NCI-H524 (cell line): ENCODE measurements at regions not wholly inside any gene's neighbourhood (a gene's known extent, or its start where the extent isn't known, plus 50 kb on each side); places are given as distances from the start of the nearest gene placed in this dataset.

Experiments
- DNase-seq, 2 experiments: peaks; one replicate each; lab custom pipeline; 2025; lab: John Stamatoyannopoulos, UW

DNA sequence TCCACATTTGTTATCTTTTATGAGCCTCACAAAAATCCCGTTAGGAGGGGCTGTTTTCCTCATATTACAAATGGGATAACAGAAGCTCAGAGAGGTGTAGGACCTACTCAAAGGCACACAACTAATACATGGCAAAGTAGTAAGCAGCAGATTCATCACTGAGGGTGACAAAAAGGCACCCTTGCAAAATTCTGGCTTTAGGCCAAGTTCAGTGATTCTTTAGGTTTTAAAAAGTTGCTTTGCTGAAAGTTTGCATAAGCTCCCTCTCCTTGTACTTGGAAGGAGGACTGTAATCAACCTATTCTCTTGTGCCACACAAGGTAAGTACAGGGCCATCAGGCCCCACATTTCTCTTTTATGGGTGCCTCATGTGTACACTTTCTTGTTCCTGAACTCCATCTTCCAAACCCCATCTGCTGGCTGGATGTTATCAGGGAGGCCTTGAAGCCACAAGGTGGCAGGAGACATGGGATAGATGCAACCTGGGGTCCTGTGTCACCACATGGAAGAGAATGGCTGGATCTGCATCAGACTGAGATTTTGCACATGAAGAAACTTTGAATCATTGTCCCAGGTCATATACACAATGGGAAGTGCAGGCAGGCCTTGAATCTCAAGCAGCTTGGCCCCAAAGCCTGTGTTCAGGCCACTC is 311.6 kb downstream of the MSX2 start:
- DNase-seq: no peak

DNA sequence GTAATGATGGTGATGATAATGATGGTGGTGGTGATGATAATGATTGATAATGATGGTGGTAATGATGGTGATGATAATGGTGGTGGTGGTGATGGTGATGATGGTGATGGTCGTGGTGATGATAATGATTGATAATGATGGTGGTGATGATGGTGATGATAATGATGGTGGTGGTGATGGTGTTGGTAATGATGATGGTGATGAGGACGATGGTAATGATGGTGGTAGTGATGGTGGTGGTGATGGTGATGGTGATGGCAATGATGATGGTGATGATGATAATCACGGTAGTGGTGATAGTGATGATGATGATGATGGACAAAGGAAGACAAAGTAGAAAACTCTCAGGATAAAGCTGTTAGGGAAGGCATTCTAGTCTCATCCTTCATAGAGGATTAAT is 310.5 kb downstream of the MSX2 start:
- DNase-seq: no peak

DNA sequence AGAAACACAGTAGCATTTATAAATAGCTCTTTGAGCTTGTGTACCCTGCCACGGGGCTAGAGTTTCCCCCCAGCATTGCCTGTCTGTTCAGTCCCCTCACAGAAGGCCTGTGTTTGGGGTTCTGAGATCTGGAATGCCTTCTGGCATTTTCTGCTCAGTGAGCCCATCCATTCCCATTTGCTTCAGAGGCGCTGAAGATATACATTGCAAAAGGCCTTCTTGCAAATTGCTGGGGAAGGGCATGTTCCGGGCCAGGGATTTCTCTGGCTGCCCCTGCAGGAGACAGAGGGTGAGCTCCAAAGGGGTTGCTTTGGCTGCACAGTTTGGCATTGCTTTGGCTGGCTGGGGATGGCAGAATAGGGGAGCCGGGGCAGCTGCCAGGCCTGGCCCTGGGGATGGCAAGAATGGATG is 308.4 kb downstream of the MSX2 start:
- DNase-seq: no peak

DNA sequence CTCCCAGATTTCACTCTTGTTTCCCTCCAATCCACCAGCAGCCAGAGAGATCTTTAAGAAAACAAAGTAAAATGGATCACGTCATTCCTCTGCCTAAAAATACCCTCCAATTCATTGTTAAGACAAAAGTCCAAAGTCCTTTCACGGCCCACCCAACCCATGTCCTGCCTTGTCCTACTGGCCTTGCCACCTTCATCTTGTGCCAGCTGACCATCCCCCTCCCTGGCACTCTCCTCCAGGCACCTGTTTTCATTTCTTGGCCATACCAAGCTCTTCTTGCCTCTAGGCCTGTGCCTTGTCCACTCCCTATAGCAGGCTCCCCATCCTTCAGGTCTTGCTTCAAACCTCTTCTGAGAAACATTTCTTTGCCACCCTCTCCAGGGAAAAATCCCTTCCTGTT is 307.6 kb downstream of the MSX2 start:
- DNase-seq: no peak

DNA sequence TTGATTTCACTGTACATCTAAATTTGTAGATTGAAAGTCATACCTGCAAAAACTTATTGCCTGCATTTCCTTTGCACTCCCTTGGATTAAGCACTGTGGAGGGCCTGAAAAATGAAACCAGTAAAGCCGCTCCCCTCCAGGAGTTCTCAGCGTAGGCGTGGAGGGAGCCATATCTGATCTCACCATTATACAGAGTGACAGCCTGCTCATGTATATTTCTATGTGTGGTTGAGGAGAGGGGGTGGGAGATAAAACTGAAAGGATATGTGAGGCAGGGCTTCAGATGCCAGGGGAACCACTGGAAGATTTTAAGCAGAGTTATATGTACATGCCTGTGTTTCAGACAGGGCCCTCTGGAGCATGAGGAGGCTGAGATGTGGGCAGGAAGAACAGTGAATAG is 303.0 kb downstream of the MSX2 start:
- DNase-seq: no peak

DNA sequence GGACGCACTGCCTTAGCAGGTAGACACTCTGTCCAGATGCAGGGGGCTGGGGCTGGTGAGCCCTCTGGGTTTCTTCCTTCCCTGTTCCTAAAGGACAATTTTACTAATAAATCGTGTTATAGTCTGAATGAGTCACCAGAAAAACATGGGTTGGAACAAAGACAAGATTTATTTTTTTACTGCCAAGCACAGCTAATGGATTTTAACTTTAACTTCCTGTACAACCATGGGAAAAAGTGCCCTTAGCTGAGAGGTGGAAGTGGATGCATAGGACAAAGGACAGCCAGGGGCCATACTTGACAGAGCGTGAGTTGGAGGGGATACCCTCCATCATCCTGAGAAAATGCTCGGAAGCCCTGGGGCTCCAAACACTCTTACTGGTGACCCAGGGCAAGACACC is 300.7 kb downstream of the MSX2 start:
- no peak for DNase-seq

DNA sequence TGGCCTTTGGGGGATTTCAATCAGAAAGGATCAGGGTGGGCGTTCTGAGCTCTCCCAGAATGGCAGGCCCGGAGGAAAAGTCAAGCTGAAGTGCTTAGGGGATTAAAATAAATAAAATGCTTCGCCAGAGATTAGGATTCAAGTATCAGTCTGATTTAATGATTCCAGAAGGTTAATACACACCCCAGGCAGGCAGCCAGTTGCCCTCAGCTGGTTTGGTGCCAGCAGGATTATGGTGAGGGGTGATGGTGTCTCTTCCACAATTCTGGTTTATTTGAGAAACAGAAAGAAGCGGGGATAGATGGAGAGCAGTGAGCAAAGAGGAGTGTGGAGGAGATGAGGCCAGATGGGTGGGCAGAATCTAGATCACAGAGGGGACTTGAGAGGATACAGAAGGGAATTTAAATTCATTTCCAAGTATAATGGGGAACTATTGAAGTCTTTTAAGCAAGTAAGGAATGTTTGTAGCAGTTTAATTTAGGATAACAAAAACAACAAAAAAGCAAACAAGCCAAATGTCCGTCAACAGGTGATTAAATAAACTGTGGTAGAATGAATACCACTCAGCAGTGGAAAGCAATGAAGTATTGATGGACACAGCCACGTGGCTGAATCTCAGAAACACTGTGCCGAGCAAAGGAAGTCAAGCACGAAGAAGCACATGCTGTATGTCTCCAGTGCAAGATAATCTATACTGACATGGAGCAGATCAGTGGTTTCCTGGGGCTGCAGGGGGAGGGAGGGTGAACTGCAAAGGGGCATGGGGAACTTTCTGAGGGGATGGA is 297.7 kb downstream of the MSX2 start:
- peak; percentile 87 to 96 for DNase-seq

DNA sequence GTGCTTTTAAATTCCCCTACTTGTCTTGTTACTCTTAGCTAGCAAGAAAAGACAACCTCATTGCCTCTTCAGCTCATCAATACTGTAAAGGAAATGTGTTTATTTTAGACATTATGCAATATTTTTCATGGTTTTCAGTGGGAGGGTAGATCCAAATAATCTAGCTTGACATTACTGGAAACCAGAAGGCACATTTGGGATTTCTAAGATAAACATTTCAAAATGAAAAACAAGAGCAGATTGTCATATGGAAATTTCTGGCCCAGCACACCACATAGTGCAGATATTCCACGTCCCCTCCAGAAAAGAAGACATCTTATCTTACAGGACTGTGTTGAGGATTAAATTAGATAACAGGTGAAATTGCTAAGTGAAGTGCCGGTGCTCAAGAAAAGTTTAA is 296.9 kb downstream of the MSX2 start:
- DNase-seq: no peak

DNA sequence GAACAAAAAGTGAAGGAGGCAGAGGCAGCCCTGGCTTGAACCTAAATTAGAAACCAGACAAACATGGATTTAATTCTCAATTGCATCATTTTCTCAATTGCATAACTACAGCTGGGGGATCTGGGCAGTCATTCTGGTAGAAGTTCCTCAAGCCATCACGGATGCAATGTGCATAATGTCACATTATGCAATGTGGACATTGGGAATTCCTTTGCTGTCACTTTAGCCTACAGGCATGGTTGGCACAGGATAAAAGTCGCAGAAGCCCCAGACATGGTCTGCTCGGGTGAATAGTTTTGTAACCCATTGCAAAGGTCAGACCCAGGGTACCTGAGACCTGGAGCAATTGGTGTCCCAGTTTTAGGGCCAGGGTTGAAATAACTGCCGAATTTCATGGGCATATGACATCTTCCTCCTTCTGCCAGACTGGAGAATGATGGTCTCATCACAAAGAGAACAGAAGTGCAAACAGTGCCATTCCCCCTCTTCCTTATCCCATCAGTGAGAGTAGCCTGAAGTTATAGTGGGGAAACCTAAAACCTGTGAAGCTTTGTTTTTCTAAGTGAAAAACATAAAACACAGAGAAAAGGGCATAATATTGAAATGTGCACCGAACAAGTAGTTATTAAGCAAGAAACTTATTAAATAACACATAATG is 290.8 kb downstream of the MSX2 start:
- DNase-seq: no peak

DNA sequence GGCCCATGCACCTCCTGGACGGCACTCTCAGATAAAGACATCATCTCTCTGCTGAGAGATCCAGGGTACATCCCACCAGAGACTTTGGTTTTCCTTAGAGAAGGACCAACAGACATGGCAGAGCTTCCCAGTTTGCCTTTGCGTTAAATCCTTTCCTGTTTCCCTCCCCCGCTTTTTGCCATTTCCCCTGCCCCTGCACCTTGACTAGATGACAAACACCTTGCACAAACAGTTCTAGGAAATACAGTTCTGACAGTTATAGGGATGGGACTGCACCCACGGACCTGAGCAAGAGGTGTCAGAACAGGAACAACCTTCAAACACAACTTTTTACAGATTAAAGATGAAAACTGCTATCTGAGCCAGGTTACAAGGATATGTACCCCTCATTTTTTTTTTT is 288.9 kb downstream of the MSX2 start:
- DNase-seq: no peak

DNA sequence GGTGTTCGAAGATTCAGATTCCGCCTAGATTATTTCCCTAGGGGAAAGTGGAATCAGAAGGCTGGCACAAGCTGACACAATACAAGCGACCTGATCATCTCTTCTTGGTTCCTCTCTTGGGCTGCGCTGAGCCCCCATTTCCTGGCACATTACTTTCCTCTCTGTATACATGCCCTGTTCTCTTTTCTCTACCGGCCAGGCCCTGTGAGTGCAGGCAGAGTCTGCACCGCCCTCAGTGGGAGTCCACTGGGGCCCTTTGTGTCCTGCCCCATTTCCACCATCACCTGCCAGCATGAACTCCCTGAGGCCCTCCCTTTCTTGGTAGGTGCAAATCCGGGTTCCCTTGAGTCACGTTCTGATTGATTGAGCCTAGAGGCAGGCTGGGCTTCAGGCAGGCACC is 287.9 kb downstream of the MSX2 start:
- no peak for DNase-seq

DNA sequence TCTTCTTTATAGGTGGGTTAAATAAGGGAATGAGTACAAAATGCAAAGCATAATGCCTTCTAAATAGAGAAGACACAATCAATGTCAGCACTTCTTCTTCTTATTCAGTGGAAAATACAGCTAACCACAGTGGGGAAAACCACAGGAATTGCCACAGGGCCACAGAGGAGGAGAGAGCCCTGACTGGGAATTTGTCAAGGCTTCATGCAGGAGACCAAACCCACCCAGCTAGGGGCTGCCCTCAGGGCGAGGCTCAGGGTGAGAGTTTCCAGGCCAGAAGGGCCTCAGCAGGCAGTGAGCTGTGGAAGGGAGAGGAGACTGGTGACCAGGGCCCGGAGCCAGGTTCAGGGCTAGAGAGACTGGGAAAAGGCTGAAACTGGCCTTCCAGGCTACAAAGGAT is 279.1 kb downstream of the MSX2 start:
- DNase-seq: no peak

DNA sequence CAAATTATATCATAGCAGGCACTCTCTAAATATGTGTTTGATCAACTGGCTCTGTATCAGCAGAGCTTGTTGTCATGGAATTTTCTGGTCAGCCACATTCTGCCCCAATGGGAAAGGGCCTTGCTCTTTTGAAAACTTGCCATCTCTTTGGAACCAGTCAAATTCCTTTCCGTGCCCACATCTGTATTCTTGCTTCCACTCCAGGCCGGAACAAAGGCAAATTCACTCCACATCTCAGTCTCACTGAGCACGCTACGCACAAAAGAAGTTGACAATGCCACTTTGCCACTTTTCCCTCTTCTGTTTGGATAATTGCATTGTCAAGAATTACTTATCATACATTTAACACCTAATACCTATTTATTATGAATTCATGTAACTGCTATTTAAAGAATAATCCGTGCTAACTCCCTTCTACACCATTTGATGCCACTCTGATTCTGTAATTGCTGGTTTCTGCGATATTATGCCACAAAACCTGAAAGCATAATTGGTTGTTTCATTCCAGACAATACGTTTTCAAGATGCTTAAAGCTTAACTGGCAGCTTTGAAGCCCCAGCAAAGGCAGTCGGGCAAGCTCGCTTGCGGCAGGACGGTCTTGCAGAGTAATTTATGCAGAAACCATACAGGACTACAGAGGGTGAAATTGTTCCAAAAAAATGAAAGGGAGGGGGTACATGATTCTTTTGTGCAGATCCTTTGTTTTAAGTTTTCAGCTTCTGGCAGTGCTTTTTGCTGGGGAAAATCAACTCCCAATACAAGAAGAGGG is 277.7 kb downstream of the MSX2 start:
- no peak for DNase-seq

DNA sequence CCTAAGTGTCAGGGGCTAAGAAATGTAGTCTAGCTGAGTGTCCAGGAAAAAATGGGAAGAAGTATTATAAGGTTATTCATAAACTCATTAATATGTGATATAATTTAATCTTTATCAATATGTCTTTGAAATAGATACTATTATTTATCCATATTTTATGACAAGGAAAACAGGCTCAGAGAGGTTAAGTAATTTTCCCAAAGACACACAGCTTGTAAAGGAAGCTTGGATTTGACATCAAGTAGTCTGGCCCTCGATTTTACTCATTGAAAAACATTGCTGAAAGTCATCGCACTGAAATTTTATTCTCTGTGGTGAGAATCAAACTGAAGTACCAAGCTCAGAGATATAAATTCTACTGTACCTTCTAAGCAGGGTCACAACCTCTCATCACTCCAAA is 276.9 kb downstream of the MSX2 start:
- no peak for DNase-seq

DNA sequence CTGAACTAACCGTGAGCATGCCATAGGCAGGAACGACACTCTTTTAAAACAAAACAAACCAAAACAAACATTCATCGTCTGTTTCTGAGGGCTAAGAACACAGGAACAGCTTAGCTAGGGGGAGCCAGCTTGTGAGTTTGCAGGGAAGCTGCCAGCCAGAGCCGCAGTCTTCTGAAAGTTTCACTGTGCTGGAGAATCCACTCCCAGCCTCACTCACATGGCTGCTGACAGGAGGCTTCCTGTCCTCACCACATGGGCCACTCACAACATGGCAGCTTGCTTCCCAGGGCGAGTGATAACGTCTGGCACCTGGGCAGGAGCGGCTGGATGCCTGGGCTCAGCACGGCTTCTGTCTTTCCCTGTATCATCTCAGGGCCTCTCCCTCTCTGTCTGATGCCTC is 275.2 kb downstream of the MSX2 start:
- no peak for DNase-seq

DNA sequence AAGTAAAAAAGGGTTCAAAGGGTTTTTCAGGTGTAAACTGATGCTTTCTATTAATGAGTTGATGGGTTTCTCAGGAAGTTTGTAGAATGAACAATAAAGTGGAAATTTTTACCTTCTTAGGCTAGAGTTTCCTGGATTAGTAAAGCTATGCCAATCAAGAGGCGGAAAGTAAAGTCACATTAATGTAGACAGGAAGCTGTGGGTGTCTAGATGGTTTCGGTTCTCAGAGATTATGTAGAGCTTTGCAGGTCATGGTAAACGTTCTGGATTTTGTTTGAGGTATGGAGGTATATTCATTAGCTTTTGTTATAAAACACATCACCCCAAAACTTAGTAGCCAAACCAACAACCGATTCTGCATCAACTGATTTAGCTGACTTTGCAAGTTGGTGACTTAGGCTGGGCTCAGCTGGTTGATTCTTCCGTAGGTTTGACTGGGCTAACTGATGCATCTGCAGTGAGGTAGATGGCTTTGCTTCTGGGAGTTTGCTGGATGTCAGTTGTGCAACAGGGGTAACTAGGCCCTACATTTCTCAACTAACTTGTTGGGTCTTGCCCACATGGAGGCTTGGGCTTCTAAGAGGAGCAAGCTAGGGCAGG is 273.8 kb downstream of the MSX2 start:
- DNase-seq: no peak

DNA sequence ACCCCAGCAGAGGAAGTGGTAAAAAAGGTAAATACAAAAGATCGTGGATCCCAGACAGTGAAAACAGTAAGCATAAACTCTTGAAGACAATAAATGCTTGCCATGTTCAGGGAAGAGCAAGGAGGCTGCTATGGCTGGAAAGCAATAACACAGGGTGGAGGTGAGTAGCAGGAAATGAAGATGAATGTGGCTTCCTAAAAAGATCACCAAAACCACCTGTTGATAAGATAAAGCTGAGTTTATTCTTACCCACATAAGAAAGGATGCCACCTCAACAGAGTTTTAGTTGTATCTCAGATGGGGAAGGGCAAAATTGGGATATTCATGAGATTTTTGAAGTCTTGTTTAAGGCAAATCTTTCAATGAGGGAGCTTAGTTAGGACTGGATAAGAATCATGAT is 273.3 kb downstream of the MSX2 start:
- no peak for DNase-seq

DNA sequence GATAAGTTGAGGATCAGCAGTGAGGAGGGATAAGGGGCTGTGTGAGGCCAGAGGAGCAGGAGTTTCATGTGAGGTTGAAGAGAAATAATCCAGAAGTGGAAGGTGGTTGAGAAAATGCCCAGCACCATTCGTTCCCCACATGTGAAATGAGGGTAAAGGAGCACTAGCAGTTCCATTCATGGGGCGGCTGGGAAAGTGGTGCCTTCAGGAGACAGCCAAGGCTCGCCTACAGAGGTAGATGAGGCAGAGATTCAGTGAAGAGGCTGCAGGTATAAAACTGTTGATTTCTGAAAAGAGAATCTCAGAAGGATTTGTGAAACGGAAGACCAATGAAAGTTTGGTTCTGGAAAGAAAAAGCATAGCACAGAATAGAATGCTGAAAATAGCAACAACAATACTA is 272.6 kb downstream of the MSX2 start:
- no peak for DNase-seq

DNA sequence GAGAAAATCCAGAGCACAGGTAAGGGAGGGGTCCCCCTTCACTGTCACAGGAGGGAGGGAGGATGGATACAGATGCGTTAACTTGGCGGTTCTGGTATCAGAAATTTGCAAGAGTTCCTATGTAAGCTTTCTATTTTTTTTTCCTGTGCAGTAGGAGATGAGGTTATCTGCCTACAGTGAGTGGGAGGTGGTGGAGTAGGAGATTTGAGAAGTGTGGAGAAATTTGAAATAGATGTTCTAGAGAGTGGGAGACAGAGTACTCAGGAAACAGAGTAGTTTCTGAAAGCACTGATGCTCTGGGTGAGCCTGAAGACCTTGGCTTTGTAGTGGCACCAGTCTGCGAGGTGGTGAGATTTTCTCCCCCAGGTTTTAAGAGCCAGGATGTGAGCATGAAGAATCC is 271.4 kb downstream of the MSX2 start:
- no peak for DNase-seq

DNA sequence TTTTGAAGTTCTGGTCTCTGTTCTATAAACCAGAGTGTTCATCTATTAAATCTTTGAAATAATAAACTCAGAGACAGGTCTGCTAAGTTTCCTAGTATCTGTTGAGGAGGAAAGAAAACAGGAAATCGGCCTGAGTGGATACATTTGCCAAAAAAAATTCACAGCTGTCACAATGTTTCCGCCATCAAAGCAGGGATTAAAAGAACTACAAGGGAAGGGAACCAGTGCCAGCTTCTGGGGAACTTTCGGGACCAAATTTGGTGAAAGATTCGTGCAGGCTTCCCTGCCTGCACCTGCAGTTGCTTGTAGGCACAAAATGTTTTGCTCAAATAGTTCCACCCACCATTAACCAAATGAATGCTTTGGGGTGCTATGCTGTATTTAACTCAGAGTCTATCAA is 267.5 kb downstream of the MSX2 start:
- no peak for DNase-seq

DNA sequence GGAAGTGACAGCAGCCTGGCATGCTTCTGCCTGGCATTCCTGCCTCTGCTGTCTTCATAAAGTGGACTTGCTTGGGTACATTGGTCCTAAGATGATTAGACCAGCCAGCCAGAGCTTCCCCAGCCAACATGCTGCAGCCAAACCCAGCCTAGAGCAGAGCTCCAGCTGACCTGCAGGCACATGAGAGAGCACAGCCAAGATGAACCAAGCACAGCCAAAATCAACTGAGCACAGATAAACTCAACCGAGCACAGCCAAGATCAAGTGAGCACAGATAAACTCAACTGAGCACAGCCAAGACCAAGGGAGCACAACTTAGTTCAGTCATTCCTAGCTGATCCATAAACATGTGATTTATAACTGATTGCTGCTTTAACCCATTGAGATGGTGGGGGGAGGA is 266.5 kb downstream of the MSX2 start:
- no peak for DNase-seq

DNA sequence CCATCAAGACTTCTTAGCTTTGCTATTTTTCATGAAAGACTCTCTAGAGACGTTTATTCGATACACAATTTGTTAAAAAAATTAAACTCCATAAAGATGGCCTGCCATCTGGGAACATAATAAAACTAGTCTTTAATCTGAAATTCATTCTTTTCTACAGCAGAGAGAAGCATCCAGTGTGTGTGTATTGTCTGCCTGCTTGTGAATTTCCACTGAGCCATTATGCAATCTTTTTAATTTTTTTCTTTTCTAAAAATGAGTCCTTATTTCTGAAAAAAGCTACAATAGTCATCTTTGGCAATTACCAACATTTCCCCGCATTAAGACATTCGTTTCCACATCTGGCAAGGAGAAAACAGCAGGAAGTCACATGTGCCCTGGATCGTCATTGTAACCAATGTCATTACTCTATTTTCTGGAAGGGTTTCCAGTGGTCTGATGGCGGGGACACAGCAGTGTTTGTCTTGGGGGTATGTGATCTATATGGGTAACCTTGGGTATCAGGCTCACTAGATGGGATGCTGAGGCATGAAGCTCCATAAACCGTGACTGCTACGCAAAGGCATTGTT is 263.1 kb downstream of the MSX2 start:
- DNase-seq: no peak
